CD4-positive, alpha-beta T cell (primary cell): ENCODE measurements at regions not wholly inside any gene's neighbourhood (a gene's known extent, or its start where the extent isn't known, plus 50 kb on each side); places are given as distances from the start of the nearest gene placed in this dataset.

Experiments
- ATAC-seq: fragments of 200-7000 bp; cut with Tn5 transposase; one replicate; pipeline ENCODE4 v1.10.0; 2022; ENCODE audit warnings: mild to moderate bottlenecking; ENCODE audit not compliant: poor library complexity
- CTCF ChIA-PET: fragments of 350-600 bp; sonication (Branson Sonifier 250); formaldehyde crosslinking; loops from one replicate; lab custom pipeline; 2021; ENCODE audit warnings: antibody characterized with exemption, inconsistent platforms; lab: Charles Lee
- POLR2A ChIA-PET: fragments of 350-600 bp; sonication (Branson Sonifier 250); formaldehyde crosslinking; loops from one replicate; lab custom pipeline; 2021; ENCODE audit warnings: antibody characterized with exemption, inconsistent platforms; lab: Charles Lee
- DNase-seq, 14 experiments: peaks; one replicate each; pipeline ENCODE4 v3.0.0-alpha.2; 2013 to 2020; ENCODE audit warnings: mixed read lengths in 2 of 14
- H3K27ac ChIP-seq, 2 donors: one replicate each; pipeline versions ENCODE4 v1.5.1 to v1.7.0; 2013; ENCODE audit warnings: low read length in 2 of 2, low read depth in 1 of 2, mild to moderate bottlenecking in 1 of 2
- H3K27me3 ChIP-seq, 2 experiments: 1 replicate in 1 of 2; 2 replicates in 1 of 2; pipeline versions ENCODE4 v1.6.1 to v1.7.0; 2013; ENCODE audit warnings: low read length in 2 of 2, control low read depth in 1 of 2, mild to moderate bottlenecking in 1 of 2, moderate library complexity in 1 of 2; ENCODE audit not compliant: insufficient read depth in 2 of 2, control insufficient read depth in 1 of 2
- H3K36me3 ChIP-seq: one replicate; pipeline ENCODE4 v1.6.1; 2013; ENCODE audit warnings: low read length, control low read depth; ENCODE audit not compliant: insufficient read depth
- H3K4me1 ChIP-seq: one replicate; pipeline ENCODE4 v1.6.1; 2013; ENCODE audit warnings: low read length, control low read depth; ENCODE audit not compliant: insufficient read depth
- H3K4me3 ChIP-seq: one replicate; pipeline ENCODE4 v1.5.1; 2013; ENCODE audit warnings: mild to moderate bottlenecking, low read length, moderate library complexity
- H3K9me3 ChIP-seq, 2 experiments: 1 replicate in 1 of 2; 2 replicates in 1 of 2; pipeline versions ENCODE4 v1.6.1 to v1.7.0; 2013; ENCODE audit warnings: low read length in 2 of 2, mild to moderate bottlenecking in 2 of 2, control low read depth in 1 of 2, moderate library complexity in 1 of 2; ENCODE audit not compliant: control insufficient read depth in 1 of 2, insufficient read depth in 1 of 2
- H3K27ac Mint-ChIP-seq: one replicate; pipeline ENCODE4 v1.8.0; 2020; ENCODE audit warnings: mixed read lengths
- H3K27me3 Mint-ChIP-seq: one replicate; pipeline ENCODE4 v1.8.0; 2021; ENCODE audit warnings: mixed read lengths
- H3K36me3 Mint-ChIP-seq: one replicate; pipeline ENCODE4 v1.8.0; 2021; ENCODE audit warnings: low read depth, mixed read lengths
- H3K4me1 Mint-ChIP-seq: one replicate; pipeline ENCODE4 v1.8.0; 2021; ENCODE audit warnings: low read depth, mixed read lengths
- H3K4me3 Mint-ChIP-seq: one replicate; pipeline ENCODE4 v1.8.0; 2020; ENCODE audit warnings: mild to moderate bottlenecking, mixed read lengths
- H3K9me3 Mint-ChIP-seq: one replicate; pipeline ENCODE4 v1.8.0; 2020; ENCODE audit warnings: mixed read lengths
- CTCF ChIP-seq: fragments of 200-600 bp; IDR thresholded peaks from one replicate; pipeline ENCODE4 v1.8.0; 2022; ENCODE audit warnings: antibody characterized with exemption, mild to moderate bottlenecking
- intact Hi-C, 2 experiments: fragments of 100-400 bp; cut with DNase I in 1 of 2; cut with micrococcal nuclease in 1 of 2; formaldehyde crosslinking; loops; one replicate each; pipeline versions ENCODE4 v1.15.1 to v1.9.0; 2023 to 2025; cut with DNase I, micrococcal nuclease

GRCh38 chr20:12023194-12023795, 105.6 kb downstream of the BTBD3 start:
- Mint-ChIP-seq H3K36me3 (no peaks in the 10 kb centered on the region), H3K27ac (no peak overlapping the region), H3K27me3 (no peaks in the 10 kb centered on the region), H3K4me3 (no peak overlapping the region), H3K4me1 (no peaks in the 10 kb centered on the region), H3K9me3 (no peaks in the 10 kb centered on the region)
- intact Hi-C loops, result no loop called here
- POLR2A ChIA-PET, result no interaction called here
- no peak for TF ChIP-seq CTCF
- H3K27me3 ChIP-seq, result no peaks in the 10 kb centered on the region
- ATAC-seq (no peak), DNase-seq (peak in 1 of 14 experiments; percentile 4)
- H3K9me3 ChIP-seq, result peaks cover 0 to 5% of the 10 kb centered on the region in 2 experiments
- H3K27ac ChIP-seq, result no peak overlapping the region
- H3K4me1 ChIP-seq, result no peaks in the 10 kb centered on the region
- CTCF ChIA-PET, result no interaction called here
- H3K4me3 ChIP-seq, result no peak overlapping the region
- no peaks in the 10 kb centered on the region for H3K36me3 ChIP-seq

- ATAC-seq (no peak), DNase-seq (no peak)
- no peaks in the 10 kb centered on the region for H3K4me1 ChIP-seq
- H3K27me3 ChIP-seq, result no peaks in the 10 kb centered on the region
- H3K9me3 Mint-ChIP-seq, result no peaks in the 10 kb centered on the region
- no peaks in the 10 kb centered on the region for H3K36me3 Mint-ChIP-seq
- H3K4me3 ChIP-seq, result no peak overlapping the region
- H3K9me3 ChIP-seq, result peaks cover 0 to 5% of the 10 kb centered on the region in 2 experiments
- H3K27ac Mint-ChIP-seq, result no peak overlapping the region
- POLR2A ChIA-PET, result no interaction called here
- H3K27ac ChIP-seq, result no peak overlapping the region
- no peak for TF ChIP-seq CTCF
- H3K4me3 Mint-ChIP-seq, result no peak overlapping the region
- H3K36me3 ChIP-seq, result no peaks in the 10 kb centered on the region
- intact Hi-C loops, result no loop called here
- no peaks in the 10 kb centered on the region for H3K27me3 Mint-ChIP-seq
- CTCF ChIA-PET, result no interaction called here
- H3K4me1 Mint-ChIP-seq, result no peaks in the 10 kb centered on the region
Observed at GRCh38 chr20:12028771-12029170, 111.1 kb downstream of the BTBD3 start.

- H3K27ac ChIP-seq, result no peak overlapping the region
- no peak for ATAC-seq
- H3K36me3 ChIP-seq, result no peaks in the 10 kb centered on the region
- ChIA-PET POLR2A (no interaction called here), CTCF (no interaction called here)
- no peaks in the 10 kb centered on the region for H3K27me3 ChIP-seq
- TF ChIP-seq CTCF, result no peak
- H3K27me3 Mint-ChIP-seq, result no peaks in the 10 kb centered on the region
- H3K4me3 Mint-ChIP-seq, result no peak overlapping the region
- DNase-seq, result no peak
- intact Hi-C loops, result no loop called here
- H3K9me3 ChIP-seq, result no peaks in the 10 kb centered on the region
- no peaks in the 10 kb centered on the region for H3K4me1 ChIP-seq
- H3K4me1 Mint-ChIP-seq, result no peaks in the 10 kb centered on the region
- H3K9me3 Mint-ChIP-seq, result no peaks in the 10 kb centered on the region
- no peak overlapping the region for H3K27ac Mint-ChIP-seq
- H3K36me3 Mint-ChIP-seq, result no peaks in the 10 kb centered on the region
- H3K4me3 ChIP-seq, result no peak overlapping the region
Observed at GRCh38 chr20:12030470-12030869, 112.8 kb downstream of the BTBD3 start.
